Right renal pelvis (tissue), 4 donors: ENCODE measurements at regions not wholly inside any gene's neighbourhood (a gene's known extent, or its start where the extent isn't known, plus 50 kb on each side); places are given as distances from the start of the nearest gene placed in this dataset.

ENCODE experiments used
- DNase-seq, 4 donors: peaks; one replicate each; pipeline ENCODE4 v3.0.0-alpha.2; 2013; ENCODE audit warnings: low read depth in 4 of 4, low spot score in 3 of 4, missing footprints in 1 of 4

GRCh38 chr6:23269436-23269835 lies 700.1 kb downstream of the HDGFL1 start:
- DNase-seq: no peak

- no peak for DNase-seq
Observed at GRCh38 chr6:23272536-23272935, 703.2 kb downstream of the HDGFL1 start.

GRCh38 chr6:23277521-23278179 lies 708.3 kb downstream of the HDGFL1 start:
- no peak for DNase-seq

GRCh38 chr6:23278180-23278532 lies 708.8 kb downstream of the HDGFL1 start:
- DNase-seq: no peak

GRCh38 chr6:23280437-23280836 lies 711.1 kb downstream of the HDGFL1 start:
- no peak for DNase-seq

GRCh38 chr6:23282252-23283021 lies 713.1 kb downstream of the HDGFL1 start:
- DNase-seq: no peak

GRCh38 chr6:23293653-23294052 lies 724.3 kb downstream of the HDGFL1 start:
- no peak for DNase-seq

GRCh38 chr6:23301556-23301955 lies 732.2 kb downstream of the HDGFL1 start:
- no peak for DNase-seq

GRCh38 chr6:23302514-23302913 lies 733.1 kb downstream of the HDGFL1 start:
- DNase-seq: no peak

- DNase-seq: no peak
Observed at GRCh38 chr6:23305325-23305943, 736.1 kb downstream of the HDGFL1 start.

- no peak for DNase-seq
Observed at GRCh38 chr6:23306251-23306950, 737.0 kb downstream of the HDGFL1 start.

GRCh38 chr6:23307516-23307915 lies 738.1 kb downstream of the HDGFL1 start:
- DNase-seq: no peak

GRCh38 chr6:23308166-23308565 lies 738.8 kb downstream of the HDGFL1 start:
- DNase-seq: no peak

- DNase-seq: no peak
Observed at GRCh38 chr6:23311211-23311610, 741.8 kb downstream of the HDGFL1 start.

- no peak for DNase-seq
Observed at GRCh38 chr6:23316131-23316530, 746.8 kb downstream of the HDGFL1 start.

GRCh38 chr6:23316931-23317330 lies 747.6 kb downstream of the HDGFL1 start:
- no peak for DNase-seq

- DNase-seq: no peak
Observed at GRCh38 chr6:23319582-23319981, 750.2 kb downstream of the HDGFL1 start.

GRCh38 chr6:23320471-23321015 lies 751.2 kb downstream of the HDGFL1 start:
- DNase-seq: no peak

- no peak for DNase-seq
Observed at GRCh38 chr6:23323897-23324296, 754.5 kb downstream of the HDGFL1 start.

GRCh38 chr6:23325065-23325464 lies 755.7 kb downstream of the HDGFL1 start:
- no peak for DNase-seq

GRCh38 chr6:23327621-23328020 lies 758.3 kb downstream of the HDGFL1 start:
- no peak for DNase-seq
